SK-MEL-5 (cell line): ENCODE measurements at regions not wholly inside any gene's neighbourhood (a gene's known extent, or its start where the extent isn't known, plus 50 kb on each side); places are given as distances from the start of the nearest gene placed in this dataset.

Experiments
- DNase-seq: peaks from one replicate; pipeline ENCODE4 v3.0.0-alpha.2; 2016; ENCODE audit warnings: low read depth, low spot score
- in situ Hi-C: cut with HindIII; loops from 2 replicates; pipeline ENCODE4 v1.10.0; 2016; ENCODE audit warnings: low sequenced_read_pairs, high pct_unique_total_duplicates, low pct_unique_long_range_greater_than_20kb

DNA sequence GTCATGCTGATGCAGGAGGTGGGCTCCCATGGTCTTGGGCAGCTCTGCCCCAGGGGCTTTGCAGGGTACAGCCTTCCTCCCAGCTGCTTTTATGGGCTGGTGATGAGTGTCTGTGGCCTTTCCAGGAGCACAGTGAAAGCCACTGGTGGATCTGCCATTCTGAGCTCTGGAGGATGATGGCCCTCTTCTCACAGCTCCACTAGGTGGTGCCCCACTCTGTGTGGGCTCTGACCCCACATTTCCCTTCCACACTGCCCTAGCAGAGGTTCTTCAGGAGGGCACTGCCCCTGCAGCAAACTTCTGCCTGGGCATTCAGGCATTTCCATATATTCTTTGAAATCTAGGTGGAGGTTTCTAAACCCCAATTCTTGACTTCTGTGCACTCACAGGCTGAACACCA lies 1188.6 kb downstream of the MRPL39 start:
- in situ Hi-C loops: no loop called here
- DNase-seq: no peak

DNA sequence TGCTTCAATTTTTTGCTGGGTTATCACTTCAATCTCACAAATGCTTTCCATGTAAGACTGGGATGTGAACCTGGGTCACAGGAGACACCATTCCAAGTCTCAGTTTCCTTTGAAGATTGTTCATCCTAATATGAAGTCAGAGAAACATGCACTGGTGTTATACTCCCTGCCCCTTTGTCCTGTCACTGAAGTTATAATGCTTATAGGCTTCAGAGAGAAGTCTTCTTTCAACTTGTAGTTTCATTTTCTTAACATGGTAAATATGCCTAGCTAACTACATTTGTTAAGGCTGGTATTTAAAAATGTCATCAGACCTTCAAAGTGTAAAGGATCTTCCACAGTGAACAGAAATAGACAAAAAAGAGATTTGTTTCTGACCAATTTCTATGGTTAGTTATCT lies 1195.9 kb downstream of the MRPL39 start:
- in situ Hi-C loops: no loop called here
- no peak for DNase-seq

DNA sequence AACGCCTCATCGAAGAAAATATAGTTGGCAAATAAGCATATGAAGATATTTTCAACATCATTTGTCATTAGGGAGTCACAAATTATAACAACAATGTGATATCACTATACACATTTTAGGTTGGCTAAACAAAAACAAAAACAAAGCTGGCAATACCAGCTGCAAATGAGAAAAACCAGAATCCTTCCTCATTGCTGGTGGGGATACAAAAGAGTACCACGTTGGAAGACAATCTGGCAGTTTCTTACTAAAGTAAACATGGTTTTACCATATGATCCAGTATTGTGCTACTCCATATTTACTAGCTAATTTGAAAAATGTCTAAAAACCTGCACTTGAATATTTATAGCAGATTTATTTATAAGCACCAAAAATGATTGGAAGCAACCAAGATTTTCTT lies 1204.1 kb downstream of the MRPL39 start:
- in situ Hi-C loops: no loop called here
- DNase-seq: no peak

DNA sequence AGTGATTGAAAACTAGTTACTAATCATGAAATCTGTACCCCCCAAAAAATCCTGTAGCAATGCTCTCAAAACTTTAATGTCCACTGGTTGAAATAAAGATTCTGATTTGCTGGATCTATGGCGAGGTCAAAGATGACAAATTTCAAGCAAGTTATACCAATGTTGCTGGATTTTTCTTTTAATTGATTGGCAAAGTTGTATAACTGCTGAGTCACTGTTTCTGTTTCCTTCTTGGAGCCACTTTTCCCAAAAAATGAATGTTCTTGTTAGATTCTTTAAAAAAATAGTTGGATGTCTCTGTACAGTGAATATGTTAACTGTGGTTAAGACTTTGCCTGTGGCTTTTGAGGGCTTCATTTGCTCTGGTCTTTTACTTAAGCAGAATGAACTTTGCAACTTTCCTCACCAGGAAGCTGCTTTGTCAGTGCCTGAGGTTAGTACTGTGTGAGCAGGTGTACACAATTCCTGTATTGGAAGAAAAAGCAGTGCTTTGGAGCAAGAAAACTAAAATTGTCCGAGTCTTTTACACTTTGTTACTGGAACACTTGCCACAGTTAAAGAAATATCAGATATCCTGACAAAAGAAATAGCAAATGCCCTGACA lies 1211.9 kb downstream of the MRPL39 start:
- no peak for DNase-seq
- in situ Hi-C loops: no loop called here

DNA sequence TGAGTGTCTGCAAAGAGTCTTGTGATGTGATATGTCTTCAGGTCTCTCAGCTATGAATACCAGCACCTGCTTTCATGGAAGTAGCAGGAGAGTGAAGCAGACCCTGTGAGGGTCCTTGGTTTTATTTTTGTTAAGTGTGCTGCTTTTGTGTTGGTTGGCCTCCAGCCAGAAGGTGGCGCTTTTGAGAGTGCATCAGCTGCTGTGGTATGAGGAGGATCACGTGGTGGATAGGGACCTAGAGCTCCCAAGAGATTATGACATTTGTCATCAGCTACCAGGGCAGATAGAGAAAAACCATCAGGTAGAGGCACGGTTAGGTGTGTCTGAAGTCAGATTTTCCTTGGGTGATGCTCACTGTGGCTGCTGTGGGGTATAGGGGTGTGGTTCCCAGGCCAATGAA lies 1232.1 kb downstream of the MRPL39 start:
- peak; percentile 44 for DNase-seq
- in situ Hi-C loops: no loop called here

DNA sequence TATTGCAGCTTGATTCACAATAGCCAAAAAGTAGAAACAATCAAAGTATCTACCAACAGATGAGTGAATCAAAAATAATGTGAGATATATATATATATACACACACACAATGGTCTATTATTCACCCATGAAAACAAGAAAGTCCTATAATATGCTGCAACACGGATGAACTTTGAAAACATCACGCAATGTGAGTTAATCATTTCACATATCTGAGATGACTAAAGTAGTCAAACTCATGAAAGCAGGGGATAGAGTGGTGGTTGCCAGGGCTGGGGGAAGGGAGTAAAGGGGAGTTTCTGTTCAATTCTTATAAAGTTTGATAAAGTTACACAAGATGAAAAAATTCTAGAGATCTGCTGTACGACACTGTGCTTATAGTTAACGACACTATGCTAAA lies 1234.8 kb downstream of the MRPL39 start:
- in situ Hi-C loops: no loop called here
- peak; percentile 11 for DNase-seq

DNA sequence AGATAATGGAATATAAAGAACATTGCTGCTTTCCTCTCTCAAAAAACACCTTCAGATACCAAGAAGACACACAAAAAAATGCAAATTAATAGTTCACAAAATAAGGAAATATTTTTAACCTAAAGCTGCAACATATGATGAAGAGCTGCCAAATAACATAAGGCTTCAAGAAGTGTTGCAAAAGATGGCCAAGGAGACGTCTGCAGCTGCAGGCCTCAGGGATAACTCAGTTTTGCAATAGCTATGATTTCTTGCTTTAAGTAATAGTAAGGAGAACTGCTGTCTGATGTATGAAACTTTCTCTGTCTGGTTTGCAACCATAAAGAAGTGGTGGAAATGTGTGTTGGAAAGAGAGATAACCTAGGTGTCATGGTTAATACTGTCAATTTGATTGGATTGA lies 1237.5 kb downstream of the MRPL39 start:
- in situ Hi-C loops: no loop called here
- no peak for DNase-seq

DNA sequence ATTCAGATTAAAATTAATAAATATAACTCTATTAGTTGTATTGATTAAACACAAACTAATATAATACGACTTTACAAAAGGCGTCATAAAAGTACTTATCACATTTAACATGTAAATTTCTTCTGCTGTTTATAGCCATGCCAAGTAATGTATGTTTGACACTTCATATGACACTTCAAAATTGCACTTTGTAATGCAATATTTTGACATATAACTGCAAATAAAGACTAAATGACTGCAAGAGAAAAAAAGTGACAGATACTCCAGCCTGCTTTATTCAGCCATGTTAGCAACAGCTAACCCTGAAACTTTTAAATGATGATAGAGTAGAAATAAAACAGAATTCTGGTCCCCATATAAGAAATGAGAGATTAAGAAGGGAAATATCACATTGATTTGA lies 1238.0 kb downstream of the MRPL39 start:
- in situ Hi-C loops: no loop called here
- DNase-seq: no peak

DNA sequence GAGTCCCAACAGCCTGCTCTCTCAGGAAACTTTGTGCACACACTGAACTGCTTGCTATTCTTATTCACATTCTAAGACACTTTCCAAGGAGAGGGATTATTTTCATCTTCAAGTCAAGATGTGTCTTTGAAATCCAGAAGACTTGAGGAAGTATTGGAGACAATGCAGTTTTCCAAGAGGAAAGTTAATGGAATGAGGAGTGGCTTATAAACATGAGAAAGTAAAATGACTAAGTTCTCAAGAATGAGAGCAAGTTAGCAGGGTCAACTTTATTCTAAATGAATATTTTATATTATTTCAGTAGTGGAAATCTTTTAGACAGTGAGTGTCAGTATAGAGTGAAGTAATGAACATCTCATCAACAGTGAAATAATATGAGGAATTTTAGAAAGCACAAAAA lies 1239.3 kb downstream of the MRPL39 start:
- in situ Hi-C loops: no loop called here
- DNase-seq: no peak

DNA sequence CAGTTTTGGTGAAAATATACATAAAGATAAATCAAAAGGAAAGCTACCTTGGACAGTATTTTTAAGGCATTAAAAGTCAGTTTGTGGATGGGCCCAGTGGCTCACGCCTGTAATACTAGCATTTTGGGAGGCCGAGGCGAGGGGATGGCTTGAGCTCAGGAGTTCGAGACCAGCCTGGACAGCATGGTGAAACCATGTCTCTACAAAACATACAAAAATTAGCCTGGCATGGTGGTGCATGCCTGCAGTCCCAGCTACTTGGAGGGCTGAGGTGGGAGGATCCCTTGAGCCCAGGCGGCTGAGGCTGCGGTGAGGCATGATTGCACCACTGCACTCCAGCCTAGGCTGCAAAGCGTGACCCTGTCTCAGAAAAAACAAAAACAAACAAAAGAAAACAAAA lies 1253.8 kb downstream of the MRPL39 start:
- DNase-seq: no peak
- in situ Hi-C loops: no loop called here

DNA sequence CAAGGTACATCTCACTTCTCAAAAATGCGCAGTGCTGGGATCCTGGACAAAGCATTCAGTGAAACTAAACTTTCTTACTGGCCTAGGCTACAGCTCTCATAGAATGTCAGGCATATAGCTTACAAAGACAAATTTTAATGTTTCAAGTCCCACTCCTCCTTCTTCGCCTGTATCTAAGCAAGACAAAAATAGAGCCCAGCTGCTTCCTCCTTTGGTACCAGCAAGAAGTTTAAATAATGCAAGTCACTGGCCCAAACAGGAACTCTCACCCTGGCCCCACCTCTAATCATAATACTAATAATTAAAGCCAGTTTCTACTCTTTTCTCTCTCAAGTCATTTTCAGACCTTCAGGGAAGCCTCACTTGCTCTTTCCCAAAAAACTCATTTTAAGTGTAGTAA lies 1267.9 kb downstream of the MRPL39 start:
- in situ Hi-C loops: no loop called here
- no peak for DNase-seq

DNA sequence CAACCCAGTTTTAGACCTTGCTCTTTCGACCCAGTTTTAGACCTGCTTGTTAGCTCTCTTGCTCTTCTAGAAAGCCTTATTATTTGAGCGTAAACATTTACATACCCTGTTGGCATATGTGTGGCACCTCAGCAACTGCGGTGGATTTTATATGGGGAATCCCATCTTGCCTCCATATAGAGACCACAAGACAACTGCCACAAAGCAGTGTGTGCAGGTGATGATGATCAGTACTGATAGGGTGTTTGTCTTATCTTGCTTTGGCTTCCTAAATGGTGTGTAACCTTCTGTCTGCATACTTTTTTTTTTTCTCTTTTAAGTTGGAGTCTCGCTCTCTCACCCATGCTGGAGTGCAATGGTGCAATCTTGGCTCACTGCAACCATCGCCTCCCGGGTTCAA lies 1270.8 kb downstream of the MRPL39 start:
- in situ Hi-C loops: no loop called here
- DNase-seq: no peak

DNA sequence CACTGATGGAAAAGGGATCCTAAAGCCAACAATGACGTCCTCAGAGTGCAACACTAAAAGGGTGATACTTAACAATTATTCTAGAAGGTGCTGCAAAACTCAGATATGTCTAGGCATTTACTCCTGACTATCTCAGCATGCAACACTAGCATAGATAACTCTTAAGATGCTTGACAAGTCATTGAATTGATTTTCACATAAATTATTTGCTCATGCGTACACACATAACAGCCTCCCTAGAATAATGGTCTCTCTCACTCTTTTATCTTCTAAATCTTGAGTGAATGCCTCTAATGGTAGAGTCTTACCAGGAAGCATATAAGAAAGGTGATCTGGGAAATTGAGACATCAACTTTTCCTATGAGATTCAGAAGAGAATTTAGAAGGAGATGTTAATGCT lies 1283.7 kb downstream of the MRPL39 start:
- no peak for DNase-seq
- in situ Hi-C loops: no loop called here

DNA sequence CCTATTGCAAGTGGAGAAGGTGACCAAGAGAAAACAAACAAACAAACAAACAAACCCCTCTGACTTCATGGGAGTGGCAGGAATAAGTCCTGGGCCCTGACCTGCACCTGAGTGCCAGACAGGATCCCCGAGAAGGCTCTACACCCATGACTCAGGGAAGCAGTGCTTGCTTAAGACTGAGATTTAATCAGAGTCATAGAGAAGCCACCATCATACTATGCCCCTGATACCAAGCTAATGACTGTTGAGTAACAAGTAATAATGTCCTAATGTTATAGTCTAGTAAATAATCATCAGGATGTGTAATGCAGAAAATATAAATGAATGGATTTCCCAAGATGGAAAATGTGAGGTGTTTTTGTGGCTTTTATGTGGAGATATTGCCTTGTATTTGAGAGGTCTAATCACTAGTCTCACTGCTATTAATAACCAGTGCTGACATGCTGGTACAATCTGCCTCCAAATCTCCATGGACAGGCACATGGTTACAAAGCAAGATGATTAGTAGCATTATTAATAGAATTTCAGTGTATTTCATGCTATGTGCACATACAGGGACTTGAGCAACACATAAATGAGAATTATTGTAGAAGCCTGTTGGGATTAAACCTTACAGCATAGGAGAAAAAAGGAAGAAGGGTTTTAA lies 1290.9 kb downstream of the MRPL39 start:
- no peak for DNase-seq
- in situ Hi-C loops: no loop called here

DNA sequence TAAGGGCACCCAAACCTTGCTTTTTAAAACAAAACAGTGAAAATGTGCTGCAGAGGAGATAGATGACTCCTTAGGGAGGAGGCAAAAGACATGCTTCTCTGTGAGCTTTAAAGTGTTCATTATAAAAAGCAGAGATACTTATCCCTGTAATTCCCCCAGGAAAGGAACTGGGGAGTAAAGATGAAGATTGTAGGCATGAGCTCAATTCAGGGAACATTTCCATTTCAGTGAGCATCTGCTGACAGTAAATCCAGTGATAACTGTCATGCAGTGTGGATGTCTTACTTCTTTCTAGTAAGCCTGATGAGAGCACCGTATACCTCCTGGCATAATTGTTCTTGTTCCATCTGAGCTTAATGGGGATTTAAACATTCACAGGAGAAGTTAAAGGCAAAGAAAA lies 1296.5 kb downstream of the MRPL39 start:
- in situ Hi-C loops: no loop called here
- no peak for DNase-seq

DNA sequence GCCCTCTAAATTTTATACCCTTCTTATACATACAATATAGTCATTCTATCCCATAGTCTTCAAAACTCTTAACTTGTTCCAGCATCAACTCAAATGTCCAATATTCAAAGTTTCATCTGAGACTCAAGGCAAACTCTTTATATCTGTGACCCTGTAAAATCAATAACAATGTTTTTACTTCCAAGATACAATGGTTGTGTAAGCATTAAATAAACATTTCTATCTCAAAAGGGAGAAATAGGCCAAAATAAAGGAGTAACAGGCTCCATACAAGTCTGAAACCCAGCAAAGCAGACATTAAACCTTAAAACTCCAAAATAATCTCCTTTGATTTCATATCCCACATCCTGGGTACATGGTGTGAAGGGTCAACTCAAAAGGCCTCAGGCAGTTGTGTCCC lies 1299.1 kb downstream of the MRPL39 start:
- DNase-seq: no peak
- in situ Hi-C loops: no loop called here

DNA sequence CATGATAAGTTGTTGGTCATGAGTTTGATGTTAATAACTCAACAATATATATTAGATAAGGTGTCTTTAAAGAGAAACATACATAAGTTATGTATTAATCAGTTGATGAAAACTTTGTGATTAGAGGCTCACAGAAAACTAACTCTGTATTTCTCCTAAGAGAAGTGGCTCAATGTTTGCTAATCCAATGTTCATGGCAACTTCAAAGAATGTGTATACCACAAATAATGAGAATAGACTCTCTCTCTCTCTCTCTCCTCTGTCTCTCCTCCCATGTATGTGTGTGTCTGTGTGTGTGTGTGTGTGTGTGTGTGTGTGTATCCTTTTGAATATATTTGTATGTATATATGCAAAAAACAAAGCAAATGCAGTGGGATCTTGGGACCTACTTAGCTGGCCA lies 1304.9 kb downstream of the MRPL39 start:
- in situ Hi-C loops: no loop called here
- DNase-seq: no peak

DNA sequence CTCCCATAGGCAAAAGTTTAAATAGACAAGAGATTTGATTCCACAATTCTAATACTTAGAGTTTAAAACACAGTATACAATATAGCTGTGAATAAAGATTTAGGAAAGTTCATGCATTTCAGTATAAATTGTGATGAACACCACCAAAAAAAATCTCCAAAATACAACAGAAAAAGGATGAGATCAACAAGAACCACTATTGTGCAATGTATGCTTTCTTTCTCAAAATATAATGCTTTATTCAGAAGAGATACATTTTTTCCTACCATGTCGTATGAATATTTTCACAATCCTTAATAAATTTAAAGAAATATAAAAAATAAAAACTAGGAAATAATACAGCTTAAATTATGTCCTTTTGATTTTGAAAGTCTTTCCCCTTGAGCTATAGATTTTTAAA lies 1309.2 kb downstream of the MRPL39 start:
- in situ Hi-C loops: no loop called here
- no peak for DNase-seq

DNA sequence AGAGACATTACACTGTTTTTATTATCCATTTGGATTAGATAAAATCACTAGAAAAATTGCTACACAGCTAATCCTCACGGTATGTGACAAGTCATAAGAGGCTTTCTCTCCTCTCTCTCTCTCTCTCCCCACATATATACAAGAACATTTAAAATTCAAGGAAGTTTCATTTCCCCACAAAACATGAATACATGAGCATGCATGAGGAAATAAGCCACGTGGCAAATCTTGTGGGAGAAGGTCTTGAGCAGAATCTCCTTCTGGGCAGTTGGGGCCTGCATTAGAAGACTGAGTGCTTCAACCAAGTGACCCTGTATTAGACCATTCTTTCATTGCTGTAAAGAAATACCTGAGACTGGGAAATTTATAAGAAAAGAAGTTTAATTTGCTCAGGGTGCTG lies 1313.1 kb downstream of the MRPL39 start:
- DNase-seq: no peak
- in situ Hi-C loops: no loop called here
